GM18868 (cell line): ENCODE measurements at regions not wholly inside any gene's neighbourhood (a gene's known extent, or its start where the extent isn't known, plus 50 kb on each side); places are given as distances from the start of the nearest gene placed in this dataset.

ENCODE experiments used
- ATAC-seq: cut with Tn5 transposase; IDR thresholded peaks from one replicate; pipeline ENCODE4 v1.9.1; 2021; ENCODE audit warnings: mild to moderate bottlenecking, moderate library complexity; ENCODE audit not compliant: unreplicated experiment

DNA sequence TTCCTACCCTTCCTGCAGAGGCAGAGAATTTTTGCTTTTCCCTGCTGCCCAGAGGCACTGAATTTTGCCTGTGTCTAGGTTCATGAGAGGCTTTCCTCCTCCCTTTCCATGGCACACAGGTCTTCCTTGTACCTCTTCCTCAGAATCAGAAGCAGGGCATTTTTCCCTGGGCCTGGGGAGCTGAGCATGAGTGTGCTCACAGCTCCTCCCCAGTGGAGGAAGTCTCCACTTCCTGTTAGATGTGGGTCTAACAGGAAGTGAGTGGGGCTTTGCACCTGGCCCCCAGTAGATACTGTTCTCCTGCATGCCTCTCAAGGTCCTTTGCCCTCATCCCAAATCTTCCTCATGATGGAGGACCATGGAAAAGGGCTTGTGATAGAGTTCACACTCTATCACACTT lies 297.2 kb upstream of the FIGN start:
- ATAC-seq: no peak

DNA sequence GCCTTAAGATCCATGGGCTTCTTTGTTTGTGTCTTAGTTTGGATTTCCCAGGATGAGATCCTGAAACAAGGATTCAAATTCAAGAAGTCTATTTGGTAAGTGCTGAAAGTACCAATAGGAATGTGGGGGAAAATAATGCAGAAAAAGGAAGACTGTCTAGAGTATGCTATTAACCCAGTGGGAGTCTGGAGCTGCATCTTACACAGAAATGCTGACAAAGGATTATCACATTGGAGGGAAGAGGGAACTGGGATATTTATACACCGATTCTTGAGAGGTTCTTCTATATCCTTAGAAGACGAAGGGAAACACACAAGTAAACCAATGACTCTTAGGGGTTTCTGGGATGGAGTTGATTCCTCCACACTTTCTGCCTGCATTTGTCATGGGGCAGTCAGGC lies 294.8 kb upstream of the FIGN start:
- no peak for ATAC-seq

DNA sequence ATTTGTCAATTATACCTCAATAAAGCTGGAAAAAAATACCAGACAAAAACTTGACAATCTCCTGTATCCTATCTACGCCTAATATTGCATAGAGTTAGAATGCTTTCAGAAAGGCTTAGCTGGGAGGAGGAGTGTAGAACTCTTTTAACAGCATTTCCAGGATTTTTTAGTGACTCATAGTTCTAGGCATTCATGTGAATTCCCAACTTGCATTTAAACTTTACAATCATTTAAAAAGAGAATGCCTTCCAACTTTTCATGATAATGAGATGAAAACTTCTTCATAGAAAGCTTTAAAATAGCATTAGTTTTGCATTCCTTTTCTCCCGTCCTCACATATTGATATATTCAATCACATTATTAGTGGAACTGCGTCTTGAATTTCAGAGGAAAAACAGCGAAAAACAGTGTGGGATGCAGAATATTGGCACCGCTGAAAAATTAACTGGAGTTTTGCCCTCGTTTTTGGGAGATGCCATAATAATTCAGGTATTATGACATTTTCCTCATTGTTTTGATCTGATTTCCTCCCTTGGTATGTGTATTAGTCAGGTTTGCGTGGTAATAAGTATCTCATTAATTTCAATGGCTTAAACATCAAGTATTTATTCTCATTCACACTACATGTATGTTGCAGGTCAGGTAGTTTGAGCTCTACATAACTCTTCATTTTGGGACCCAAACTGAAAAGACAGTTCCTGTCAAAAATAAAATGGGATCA lies 293.2 kb upstream of the FIGN start:
- no peak for ATAC-seq

DNA sequence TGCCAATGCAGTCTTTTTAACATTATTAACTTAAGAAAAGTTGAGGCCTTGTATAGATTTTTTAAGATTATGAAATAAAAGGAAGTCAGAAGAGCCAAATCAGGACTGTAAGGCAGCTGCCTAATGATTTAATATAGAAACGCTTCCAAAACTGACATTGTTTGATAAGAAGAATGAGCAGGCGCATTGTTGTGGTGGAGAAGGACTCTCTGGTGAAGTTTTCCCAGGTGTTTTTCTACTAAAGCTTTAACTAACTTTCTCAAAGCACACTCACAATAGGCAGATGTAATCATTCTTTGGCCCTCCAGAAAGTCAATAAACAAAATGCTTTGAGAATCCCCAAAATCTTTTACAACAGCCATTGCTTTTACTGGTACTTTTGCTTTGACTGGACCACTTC lies 288.6 kb upstream of the FIGN start:
- no peak for ATAC-seq

DNA sequence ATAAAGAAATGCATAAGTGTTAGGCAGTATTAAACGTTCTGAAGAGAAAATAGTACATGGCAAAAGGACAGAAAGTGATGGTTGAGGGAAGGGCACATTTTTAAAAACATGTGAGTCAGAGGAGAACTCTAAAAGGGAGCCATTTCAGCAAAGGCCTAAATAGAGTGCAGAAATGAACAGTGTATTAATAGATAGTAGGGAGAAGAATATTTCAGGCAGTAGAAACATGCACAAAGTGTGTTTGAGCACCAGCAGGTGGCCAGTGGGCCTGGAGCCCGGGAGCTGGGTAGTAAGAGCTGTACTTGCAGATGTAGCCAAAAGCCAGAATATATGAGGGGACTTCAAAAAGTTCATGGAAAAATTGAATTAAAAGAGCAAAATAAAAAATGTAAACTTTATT lies 288.1 kb upstream of the FIGN start:
- ATAC-seq: no peak

DNA sequence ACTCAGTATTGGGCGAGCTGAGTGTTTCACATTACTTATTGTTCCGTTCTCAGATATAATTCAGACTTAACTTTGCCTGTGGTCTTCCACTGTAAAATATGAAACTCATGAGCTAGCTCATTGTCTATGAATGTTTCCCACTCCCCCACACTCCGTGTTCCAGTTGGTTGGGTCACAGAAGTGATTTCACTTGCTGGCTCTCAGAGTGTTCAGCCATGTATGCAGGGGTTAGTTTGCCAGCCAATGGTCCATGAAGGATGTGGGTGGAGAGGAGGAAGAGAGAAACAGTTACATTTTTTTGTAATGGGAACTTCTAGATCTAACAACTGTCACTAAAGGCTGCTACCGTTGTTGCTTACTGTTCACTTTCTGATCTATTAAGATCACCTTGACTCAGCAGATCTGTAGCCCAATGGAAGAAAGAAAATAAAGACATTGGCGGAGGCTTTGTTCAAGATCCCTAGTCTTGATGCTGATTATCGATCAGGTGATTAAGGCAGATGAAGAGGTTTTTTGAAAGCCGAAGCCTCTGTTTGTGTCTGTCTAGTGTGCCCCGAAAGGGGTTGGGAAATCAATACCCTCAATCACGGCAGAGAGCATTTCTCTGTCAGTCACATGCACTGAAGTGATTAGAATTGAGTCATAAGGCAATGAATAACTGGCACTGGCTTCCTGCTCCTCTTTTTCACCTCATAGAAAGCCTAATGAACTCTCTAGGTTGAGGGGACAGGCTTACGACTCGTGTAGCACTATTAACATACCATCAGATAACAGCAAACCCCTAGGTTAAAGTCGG lies 279.7 kb upstream of the FIGN start:
- ATAC-seq: peak; percentile 98

DNA sequence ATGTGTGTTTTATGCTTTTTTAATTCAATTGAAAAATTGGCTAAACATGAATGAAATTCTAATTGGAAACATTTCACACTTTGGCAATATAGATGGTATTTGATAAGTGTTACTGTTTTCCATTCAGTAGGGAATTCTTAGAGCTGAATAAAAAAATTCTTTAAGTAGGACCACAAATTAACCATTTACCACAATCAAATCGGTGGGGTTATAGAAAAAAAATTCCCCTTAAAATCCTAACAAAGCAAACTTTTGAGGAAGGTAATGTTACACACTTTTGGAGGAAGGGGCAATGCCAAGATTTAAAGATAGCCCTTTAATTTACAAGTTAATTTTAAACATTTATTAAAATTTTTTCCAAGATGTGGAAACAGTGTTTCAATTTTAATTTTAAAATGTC lies 279.0 kb upstream of the FIGN start:
- no peak for ATAC-seq

DNA sequence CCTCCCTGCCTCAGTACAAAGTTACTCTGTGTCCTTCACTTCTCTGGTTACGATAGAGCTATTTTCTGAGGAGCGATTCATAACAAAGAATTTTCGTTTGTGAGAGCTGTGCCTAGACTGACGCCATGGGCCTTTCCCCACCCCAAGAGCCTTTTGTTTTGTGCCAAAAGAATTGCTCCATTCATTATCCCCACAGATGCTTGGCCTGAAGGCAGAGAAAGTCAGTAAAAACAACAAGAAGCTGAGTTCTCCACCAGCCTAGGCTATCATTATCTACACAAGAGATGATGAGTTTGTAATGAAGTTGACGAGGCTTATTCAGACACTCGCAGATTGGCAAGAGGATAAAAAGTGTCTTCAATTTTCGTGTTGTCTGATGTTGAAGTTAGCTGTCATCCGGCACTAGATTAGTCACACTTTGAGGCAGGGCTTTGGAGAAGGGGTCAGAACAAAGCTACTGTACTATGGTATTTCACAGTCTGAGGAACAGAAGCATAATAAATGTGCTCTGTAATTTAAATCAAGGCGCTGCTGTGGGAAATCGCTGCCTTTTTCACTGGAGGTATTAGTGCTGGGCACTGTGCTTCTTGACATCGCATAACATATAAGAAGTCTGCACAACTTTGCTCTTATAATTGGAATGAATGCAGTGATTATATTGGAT lies 278.4 kb upstream of the FIGN start:
- no peak for ATAC-seq

DNA sequence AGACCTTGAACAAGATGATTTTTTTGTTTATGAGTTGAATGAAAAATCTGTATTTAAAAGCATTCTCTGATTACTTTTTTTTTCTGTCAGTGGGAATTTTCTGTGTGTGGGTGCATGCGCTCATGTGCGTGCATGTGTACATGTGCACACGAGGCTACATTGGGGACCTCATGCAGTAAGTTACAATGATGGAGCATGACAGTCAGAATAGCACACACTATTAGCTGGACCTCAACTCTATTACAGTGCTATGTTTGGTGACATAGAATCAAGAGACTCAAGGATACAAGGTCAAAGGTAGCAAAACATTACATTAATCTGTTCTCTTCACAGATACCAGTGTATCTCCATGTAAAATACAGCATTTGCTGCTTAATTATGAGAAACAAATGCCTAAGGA lies 276.8 kb upstream of the FIGN start:
- ATAC-seq: no peak

DNA sequence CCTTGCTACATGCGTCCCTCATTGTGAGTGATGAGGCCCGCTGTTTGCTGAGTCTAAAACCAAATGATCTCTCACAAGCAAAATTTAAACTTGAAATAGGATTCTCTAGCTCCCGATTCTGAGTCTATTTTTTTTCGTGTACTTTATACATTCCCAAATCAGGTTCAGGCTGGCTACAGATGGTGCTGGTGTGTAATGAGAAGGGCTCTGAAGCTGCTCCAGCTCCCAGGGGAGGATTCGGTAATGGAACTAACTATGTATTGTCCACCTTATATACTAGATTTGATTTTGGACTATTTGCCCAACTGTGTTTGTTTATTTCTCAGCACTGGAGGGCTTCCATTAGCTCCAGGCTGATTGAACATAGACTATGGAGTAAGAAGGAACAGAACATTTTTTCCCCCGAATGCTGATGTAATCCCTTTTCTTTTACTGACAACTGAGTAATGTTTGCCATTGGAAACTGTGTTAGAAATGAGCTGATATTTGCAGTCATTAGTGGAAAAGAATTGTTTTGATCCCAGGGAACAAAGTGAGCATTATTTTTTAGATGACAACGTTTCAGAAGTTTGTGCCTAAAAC lies 274.0 kb upstream of the FIGN start:
- ATAC-seq: no peak

DNA sequence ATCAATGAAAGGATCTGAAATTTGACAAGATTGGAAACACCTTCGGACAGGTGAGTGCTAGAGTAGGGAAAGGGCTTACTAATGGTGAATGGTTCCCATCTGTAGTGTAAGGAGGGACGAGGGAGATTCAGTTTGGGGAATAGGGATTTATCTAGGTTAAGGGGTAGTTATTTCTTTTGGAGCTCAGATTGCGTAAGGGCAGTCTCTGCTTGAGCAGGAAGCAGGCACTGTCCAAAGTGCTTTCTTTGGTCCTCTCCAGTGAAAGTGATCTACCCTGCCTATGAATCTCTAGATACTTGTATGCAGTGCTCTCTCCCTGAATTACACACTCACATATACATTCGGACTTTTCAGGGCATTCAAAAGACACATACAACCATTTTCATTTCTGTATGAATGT lies 272.9 kb upstream of the FIGN start:
- ATAC-seq: no peak

DNA sequence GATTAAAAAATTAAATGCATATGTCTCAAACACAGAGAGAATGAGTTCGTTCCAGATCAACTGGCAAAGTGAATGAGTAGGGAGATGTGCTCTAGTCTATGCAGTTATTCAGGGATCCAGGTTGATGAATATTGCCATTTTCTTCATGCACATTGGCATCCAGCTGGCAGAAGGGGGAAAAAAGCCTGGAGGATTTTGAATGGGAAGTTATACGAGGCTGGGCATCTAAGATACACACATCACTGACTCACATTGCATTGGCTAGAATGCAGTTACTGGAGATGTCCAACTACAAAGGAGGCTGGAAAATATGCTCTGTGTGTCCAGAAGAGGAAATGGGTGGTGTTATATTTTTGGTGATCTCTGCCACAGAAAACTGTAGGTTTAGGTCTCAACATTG lies 270.9 kb upstream of the FIGN start:
- no peak for ATAC-seq

DNA sequence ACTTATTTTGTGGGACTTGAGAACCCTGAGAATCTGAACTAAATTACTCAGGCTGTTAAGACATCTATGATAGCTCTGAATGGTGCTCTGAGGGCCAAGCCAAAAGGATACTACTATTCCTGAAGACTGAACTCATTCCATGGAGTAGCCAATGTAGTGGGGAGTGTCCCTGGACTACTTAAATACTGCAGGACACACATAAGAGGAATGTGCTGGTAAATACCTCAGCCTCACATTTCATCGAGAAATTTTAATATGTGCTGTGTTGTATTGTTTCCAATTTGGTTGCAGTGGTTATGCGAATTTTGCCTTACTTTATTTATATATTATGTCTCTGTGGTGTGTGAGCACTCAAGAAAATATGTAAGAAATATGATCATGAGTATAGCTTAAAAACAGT lies 264.4 kb upstream of the FIGN start:
- no peak for ATAC-seq

DNA sequence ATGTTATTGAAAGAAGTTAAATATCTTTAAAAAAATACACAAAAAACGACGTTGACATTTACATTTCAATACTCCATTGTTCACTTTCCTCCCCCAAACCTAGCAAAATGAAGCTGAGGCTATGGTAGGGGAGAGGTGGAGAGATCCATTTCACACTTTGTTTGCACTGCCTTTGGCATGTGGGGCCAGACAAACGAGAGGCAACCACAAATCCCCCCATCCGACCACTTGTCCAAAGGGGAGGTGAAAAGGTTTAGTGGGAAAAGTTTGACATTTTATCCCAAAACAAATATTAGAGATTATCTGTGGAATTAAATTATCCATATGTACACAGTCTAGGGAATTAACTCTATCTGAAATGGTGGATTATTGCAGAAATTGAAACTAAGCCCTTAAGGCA lies 261.7 kb upstream of the FIGN start:
- ATAC-seq: no peak

DNA sequence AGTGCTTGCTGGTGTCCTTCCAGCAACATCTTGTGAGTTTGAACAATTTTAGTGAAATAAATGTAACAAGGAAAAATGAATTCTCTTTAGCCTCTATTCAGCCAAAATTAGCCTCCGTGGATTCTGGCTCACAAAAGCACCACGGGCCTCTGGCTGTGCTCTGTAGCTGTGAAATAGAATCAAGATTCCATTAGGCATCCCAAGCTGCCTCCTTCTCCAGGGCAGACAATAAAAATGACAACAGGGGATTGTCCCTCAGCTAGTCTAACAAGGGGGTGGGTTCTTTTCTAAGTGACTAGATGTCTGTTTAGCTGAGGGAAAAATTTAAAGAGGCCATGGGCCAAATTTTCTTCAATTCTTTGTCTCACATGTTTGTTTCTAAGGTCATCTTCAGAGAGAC lies 254.7 kb upstream of the FIGN start:
- no peak for ATAC-seq

DNA sequence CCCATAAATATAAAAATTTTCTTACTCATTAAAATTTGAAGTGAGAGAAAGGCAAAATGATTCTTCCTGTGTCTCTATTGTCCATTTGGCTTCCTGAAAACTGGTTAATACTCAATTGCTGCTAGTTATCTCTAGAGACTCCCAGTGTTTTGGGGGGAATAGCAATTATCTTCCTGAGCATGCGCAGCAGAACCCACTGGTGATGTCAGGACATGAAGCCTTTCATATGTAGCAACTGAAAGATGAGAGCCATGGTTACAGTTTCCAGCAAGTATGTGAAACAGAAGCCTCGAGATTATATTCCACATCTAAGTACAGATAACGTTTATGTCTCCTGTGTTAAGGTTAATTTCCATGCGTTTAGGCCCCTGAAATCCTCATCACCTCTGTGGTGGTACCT lies 254.3 kb upstream of the FIGN start:
- ATAC-seq: no peak

DNA sequence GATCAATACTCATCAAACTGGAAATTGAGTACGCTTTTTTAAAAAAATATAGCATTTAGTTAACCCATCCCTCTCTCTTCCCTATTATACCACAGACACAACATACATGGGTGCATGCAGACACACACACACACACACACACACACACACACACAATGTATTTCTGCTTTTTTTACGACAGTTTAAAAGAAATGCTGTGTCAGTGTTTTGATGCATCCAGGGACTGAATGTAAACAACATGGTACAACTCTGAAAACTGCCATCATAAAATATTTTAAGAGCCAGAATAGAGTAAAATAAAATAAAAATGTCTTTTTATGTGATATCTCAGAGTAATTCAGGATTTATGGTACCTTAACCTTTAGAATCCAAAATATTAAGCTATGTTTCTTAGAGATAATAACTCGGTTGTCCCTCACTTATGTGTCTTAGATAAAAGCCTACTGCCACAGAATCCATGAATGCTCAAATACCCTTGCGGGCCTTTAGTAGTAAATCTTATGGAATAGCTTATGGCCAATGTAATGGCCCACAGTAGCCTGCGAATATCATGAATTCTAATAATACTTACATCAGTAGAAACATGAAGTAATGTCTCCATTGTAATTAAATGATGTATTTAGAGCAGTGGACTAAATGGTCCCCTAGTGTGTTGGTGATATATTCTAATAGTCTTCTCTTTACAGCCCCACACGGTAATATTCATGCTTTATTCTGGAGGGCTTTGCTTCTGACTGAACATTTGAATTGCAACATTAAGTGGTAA lies 251.6 kb upstream of the FIGN start:
- no peak for ATAC-seq

DNA sequence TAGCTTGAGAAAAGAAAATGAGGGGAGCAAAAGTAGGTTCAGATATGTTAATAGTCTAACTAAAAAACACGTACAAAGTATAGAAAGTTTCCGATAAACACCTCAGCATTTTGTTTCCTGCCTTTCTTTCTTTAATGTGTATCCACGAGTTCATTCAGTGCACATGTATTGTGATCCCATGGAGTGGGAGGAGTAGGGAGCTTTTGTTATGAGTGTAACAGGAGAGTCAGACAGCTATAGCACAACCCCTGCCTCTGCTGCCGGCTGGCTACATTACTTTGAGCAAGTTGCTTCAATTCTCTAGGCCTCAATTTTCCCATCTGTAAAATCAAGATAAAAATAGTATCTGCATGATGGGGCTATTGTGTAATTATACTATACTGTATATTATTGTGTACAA lies 249.2 kb upstream of the FIGN start:
- no peak for ATAC-seq

DNA sequence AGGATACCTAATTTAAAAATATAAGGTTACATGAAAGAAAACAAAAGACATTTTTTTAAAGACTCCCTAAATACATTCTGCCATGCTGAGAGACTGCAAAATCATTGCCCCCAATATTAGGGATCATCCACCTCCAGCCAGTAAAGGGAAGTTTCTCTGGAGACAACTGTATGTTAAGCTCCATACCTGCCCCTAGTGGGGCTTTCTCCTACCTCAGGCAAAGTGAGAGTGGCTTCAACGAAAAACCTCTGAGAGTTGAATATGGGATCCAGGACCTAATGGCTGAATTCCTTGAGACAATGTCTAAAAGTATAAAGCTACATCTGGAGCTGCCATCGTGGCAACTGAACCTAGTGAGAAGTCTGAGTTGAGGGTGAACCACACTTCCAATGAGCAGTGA lies 248.1 kb upstream of the FIGN start:
- ATAC-seq: no peak

DNA sequence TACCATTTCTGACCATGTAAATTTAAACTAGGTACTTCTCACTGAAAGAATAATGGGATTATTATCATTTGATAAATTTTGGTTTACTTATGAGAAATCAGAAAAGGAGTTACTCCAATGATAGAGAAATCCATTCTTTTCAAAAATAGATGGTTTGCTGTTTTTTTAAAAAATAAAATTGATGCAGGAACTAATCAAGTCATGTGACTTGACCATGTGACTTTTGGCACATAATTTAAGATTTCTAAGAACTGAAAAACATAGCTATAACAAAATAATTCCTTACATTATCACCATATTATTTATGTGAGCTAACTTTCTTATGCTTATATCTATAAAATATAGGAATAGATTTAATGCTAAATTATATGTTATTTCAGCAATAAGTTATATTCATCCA lies 247.1 kb upstream of the FIGN start:
- no peak for ATAC-seq

DNA sequence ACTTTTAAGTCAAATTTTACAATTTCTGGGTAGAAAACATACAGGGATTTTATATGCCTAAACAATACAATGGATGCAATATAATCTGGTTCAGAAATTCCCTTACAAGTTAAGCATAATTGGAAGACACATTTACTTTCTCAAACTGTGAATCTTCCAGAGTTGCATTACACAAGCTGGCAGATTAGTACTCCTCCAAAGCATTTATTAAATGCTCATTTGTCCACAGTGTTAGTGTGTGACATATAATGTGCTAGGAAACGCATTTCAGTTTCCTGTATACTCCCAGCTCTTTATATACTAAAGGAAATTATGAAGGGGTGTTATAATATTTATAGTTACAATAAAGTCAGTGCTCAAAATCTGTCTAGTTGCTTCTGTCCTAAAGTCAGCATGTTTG lies 239.0 kb upstream of the FIGN start:
- no peak for ATAC-seq
